GM19452 (cell line): ENCODE measurements at regions not wholly inside any gene's neighbourhood (a gene's known extent, or its start where the extent isn't known, plus 50 kb on each side); places are given as distances from the start of the nearest gene placed in this dataset.
"Not testable (repeated sequence)": the region's sequence is repeated elsewhere in the genome, so short reads cannot be mapped to it uniquely, and the experiment has no call there.

Experiments
- ATAC-seq: cut with Tn5 transposase; IDR thresholded peaks from one replicate; pipeline ENCODE4 v1.9.1; 2021; ENCODE audit not compliant: unreplicated experiment

- no peak for ATAC-seq
Measured at GRCh38 chr5:39670955-39671354, 246.2 kb upstream of the DAB2 start.

GRCh38 chr5:39670391-39670790, 245.6 kb upstream of the DAB2 start:
- ATAC-seq: no peak

- ATAC-seq: no peak
Measured at GRCh38 chr5:39668980-39669379, 244.2 kb upstream of the DAB2 start.

GRCh38 chr5:39665328-39665727, 240.5 kb upstream of the DAB2 start:
- ATAC-seq: no peak

- ATAC-seq: no peak
Measured at GRCh38 chr5:39662945-39663344, 238.2 kb upstream of the DAB2 start.

- ATAC-seq: no peak
Measured at GRCh38 chr5:39661026-39661779, 236.4 kb upstream of the DAB2 start.

GRCh38 chr5:39660020-39660419, 235.2 kb upstream of the DAB2 start:
- ATAC-seq: no peak

GRCh38 chr5:39658866-39659265, 234.1 kb upstream of the DAB2 start:
- no peak for ATAC-seq

- no peak for ATAC-seq
Measured at GRCh38 chr5:39657943-39658342, 233.2 kb upstream of the DAB2 start.

- no peak for ATAC-seq
Measured at GRCh38 chr5:39656600-39656999, 231.8 kb upstream of the DAB2 start.

- ATAC-seq: no peak
Measured at GRCh38 chr5:39654715-39655114, 229.9 kb upstream of the DAB2 start.

GRCh38 chr5:39652481-39652880, 227.7 kb upstream of the DAB2 start:
- not testable (repeated sequence) for ATAC-seq

- no peak for ATAC-seq
Measured at GRCh38 chr5:39652036-39652435, 227.3 kb upstream of the DAB2 start.

GRCh38 chr5:39650008-39650762, 225.4 kb upstream of the DAB2 start:
- ATAC-seq: no peak

- ATAC-seq: peak; percentile 58
Measured at GRCh38 chr5:39648848-39649227, 224.1 kb upstream of the DAB2 start.

- peak; percentile 22 for ATAC-seq
Measured at GRCh38 chr5:39648085-39648847, 223.5 kb upstream of the DAB2 start.

GRCh38 chr5:39640552-39640951, 215.8 kb upstream of the DAB2 start:
- ATAC-seq: peak; percentile 87

GRCh38 chr5:39639618-39640089, 214.9 kb upstream of the DAB2 start:
- no peak for ATAC-seq

- ATAC-seq: no peak
Measured at GRCh38 chr5:39638813-39639212, 214.0 kb upstream of the DAB2 start.

- no peak for ATAC-seq
Measured at GRCh38 chr5:39633057-39633456, 208.3 kb upstream of the DAB2 start.

GRCh38 chr5:39631958-39632357, 207.2 kb upstream of the DAB2 start:
- ATAC-seq: no peak

- no peak for ATAC-seq
Measured at GRCh38 chr5:39629946-39630345, 205.2 kb upstream of the DAB2 start.
